ENCODE measurements at regions not wholly inside any gene's neighbourhood (a gene's known extent, or its start where the extent isn't known, plus 50 kb on each side); places are given as distances from the start of the nearest gene placed in this dataset.

DNA sequence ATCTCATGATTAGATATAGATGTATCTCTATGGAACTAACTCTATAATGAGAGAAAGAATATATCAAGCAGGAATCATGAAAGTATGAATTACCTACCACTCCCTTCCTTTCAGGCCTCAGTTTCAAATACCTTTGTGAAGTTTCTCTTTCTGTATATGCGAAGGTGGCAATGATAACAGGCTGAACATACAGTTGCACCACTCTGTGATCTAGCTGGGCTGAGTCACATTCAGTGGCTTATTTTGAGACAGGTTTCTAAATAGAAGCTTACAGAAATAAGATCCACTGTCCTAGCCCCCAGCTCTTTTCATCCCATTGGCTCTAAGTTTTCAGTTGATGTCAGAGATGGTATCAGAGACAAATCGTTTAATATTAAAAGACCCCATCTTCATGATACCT lies 662.0 kb downstream of the SLITRK1 start:
- no peaks in the 10 kb centered on the region for H3K36me3 ChIP-seq (ENCODE audit: insufficient read depth, low read length)
- TF ChIP-seq REST (IDR thresholded peaks at IDR 0.05; ENCODE audit: borderline replicate concordance) = no peak
- TF ChIP-seq EZH2 (IDR thresholded peaks at IDR 0.05; ENCODE audit: borderline replicate concordance, insufficient read depth, low read length, poor library complexity, severe bottlenecking) = no peak
- TF ChIP-seq RAD21 (conservative IDR thresholded peaks at IDR 0.05) = no peak
- no peak for TF ChIP-seq TAF1 (IDR thresholded peaks at IDR 0.05; ENCODE audit: low read depth)
- TF ChIP-seq POLR2AphosphoS5 (IDR thresholded peaks at IDR 0.05) = no peak
- no peak for TF ChIP-seq SMC3 (conservative IDR thresholded peaks at IDR 0.05; ENCODE audit: poor library complexity)
- TF ChIP-seq, protein P1, sequence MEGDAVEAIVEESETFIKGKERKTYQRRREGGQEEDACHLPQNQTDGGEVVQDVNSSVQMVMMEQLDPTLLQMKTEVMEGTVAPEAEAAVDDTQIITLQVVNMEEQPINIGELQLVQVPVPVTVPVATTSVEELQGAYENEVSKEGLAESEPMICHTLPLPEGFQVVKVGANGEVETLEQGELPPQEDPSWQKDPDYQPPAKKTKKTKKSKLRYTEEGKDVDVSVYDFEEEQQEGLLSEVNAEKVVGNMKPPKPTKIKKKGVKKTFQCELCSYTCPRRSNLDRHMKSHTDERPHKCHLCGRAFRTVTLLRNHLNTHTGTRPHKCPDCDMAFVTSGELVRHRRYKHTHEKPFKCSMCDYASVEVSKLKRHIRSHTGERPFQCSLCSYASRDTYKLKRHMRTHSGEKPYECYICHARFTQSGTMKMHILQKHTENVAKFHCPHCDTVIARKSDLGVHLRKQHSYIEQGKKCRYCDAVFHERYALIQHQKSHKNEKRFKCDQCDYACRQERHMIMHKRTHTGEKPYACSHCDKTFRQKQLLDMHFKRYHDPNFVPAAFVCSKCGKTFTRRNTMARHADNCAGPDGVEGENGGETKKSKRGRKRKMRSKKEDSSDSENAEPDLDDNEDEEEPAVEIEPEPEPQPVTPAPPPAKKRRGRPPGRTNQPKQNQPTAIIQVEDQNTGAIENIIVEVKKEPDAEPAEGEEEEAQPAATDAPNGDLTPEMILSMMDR (IDR thresholded peaks at IDR 0.05; ENCODE audit: poor library complexity, severe bottlenecking) = no peak
- TF ChIP-seq MXI1 (conservative IDR thresholded peaks at IDR 0.05; ENCODE audit: poor library complexity, severe bottlenecking) = no peak
- TF ChIP-seq EP300 (conservative IDR thresholded peaks at IDR 0.05; ENCODE audit: poor library complexity, severe bottlenecking) = no peak

GRCh38 chr13:83219832-83220231 lies 662.4 kb downstream of the SLITRK1 start:
- no peak overlapping the region for H3K9ac ChIP-seq (ENCODE audit: low read length)
- H3F3A ChIP-seq (ENCODE audit: insufficient read depth, low read length, poor library complexity, severe bottlenecking) = no peaks in the 10 kb centered on the region
- no peak overlapping the region for H3K27ac ChIP-seq (ENCODE audit: low read length)
- no peaks in the 10 kb centered on the region for H4K20me1 ChIP-seq (ENCODE audit: insufficient read depth)
- no peaks in the 10 kb centered on the region for H3K9me3 ChIP-seq (ENCODE audit: low read length)
- H3K27me3 ChIP-seq (ENCODE audit: insufficient read depth, low read depth, low read length) = no peaks in the 10 kb centered on the region
- no peak overlapping the region for H2AFZ ChIP-seq (ENCODE audit: low read depth, low read length)
- H3K9me2 ChIP-seq (ENCODE audit: insufficient read depth, low read length) = no peaks in the 10 kb centered on the region
- no peak for TF ChIP-seq TAF1 (IDR thresholded peaks at IDR 0.05; ENCODE audit: low read depth)
- TF ChIP-seq POLR2AphosphoS5 (IDR thresholded peaks at IDR 0.05) = no peak
- no peak for TF ChIP-seq RAD21 (conservative IDR thresholded peaks at IDR 0.05)
- no peak for TF ChIP-seq EP300 (conservative IDR thresholded peaks at IDR 0.05; ENCODE audit: poor library complexity, severe bottlenecking)
- TF ChIP-seq, protein P1 (IDR thresholded peaks at IDR 0.05; ENCODE audit: poor library complexity, severe bottlenecking) = no peak
- no peak for TF ChIP-seq MXI1 (conservative IDR thresholded peaks at IDR 0.05; ENCODE audit: poor library complexity, severe bottlenecking)
- no peak for TF ChIP-seq REST (IDR thresholded peaks at IDR 0.05; ENCODE audit: borderline replicate concordance)
- TF ChIP-seq SMC3 (conservative IDR thresholded peaks at IDR 0.05; ENCODE audit: poor library complexity) = no peak
- TF ChIP-seq EZH2 (IDR thresholded peaks at IDR 0.05; ENCODE audit: borderline replicate concordance, insufficient read depth, low read length, poor library complexity, severe bottlenecking) = no peak
- H3K4me3 ChIP-seq (ENCODE audit: low read length) = no peak overlapping the region
- no peak overlapping the region for H3K4me2 ChIP-seq (ENCODE audit: low read length)
- no peaks in the 10 kb centered on the region for H3K79me2 ChIP-seq (replicated peaks; ENCODE audit: insufficient read depth, low read length)
- H3K36me3 ChIP-seq (ENCODE audit: insufficient read depth, low read length) = no peaks in the 10 kb centered on the region

More for the DNA sequence above, 662.0 kb downstream of the SLITRK1 start:
- Histone ChIP-seq H4K20me1 (ENCODE audit: insufficient read depth) (no peaks in the 10 kb centered on the region), H3K27ac (ENCODE audit: low read length) (no peak overlapping the region), H2AFZ (ENCODE audit: low read depth, low read length) (no peak overlapping the region), H3F3A (ENCODE audit: insufficient read depth, low read length, poor library complexity, severe bottlenecking) (no peaks in the 10 kb centered on the region), H3K79me2 (replicated peaks; ENCODE audit: insufficient read depth, low read length) (no peaks in the 10 kb centered on the region), H3K9ac (ENCODE audit: low read length) (no peak overlapping the region), H3K4me3 (ENCODE audit: low read length) (no peak overlapping the region), H3K9me2 (ENCODE audit: insufficient read depth, low read length) (no peaks in the 10 kb centered on the region), H3K27me3 (ENCODE audit: insufficient read depth, low read depth, low read length) (no peaks in the 10 kb centered on the region), H3K9me3 (ENCODE audit: low read length) (no peaks in the 10 kb centered on the region), H3K4me2 (ENCODE audit: low read length) (no peak overlapping the region)
